Parathyroid adenoma (tissue), 2 donors: ENCODE measurements at regions not wholly inside any gene's neighbourhood (a gene's known extent, or its start where the extent isn't known, plus 50 kb on each side); places are given as distances from the start of the nearest gene placed in this dataset.

Source experiments
- H2AFZ ChIP-seq: fragments of 300-600 bp; sonication (generic); one replicate; pipeline ENCODE4 v1.7.0; 2017; ENCODE audit warnings: antibody characterized with exemption, mild to moderate bottlenecking
- H3K27ac ChIP-seq: fragments of 300-600 bp; sonication (generic); one replicate; pipeline ENCODE4 v1.7.0; 2017
- H3K27me3 ChIP-seq: fragments of 300-600 bp; sonication (generic); one replicate; pipeline ENCODE4 v1.7.0; 2017; ENCODE audit warnings: low read length; ENCODE audit not compliant: control insufficient read depth, insufficient read depth
- H3K36me3 ChIP-seq: fragments of 300-600 bp; sonication (generic); one replicate; pipeline ENCODE4 v1.7.0; 2017; ENCODE audit warnings: low read length; ENCODE audit not compliant: control insufficient read depth, insufficient read depth
- H3K4me1 ChIP-seq: fragments of 300-600 bp; sonication (generic); one replicate; pipeline ENCODE4 v1.7.0; 2017; ENCODE audit warnings: control low read depth
- H3K4me2 ChIP-seq: fragments of 300-600 bp; sonication (generic); one replicate; pipeline ENCODE4 v1.7.0; 2017; ENCODE audit warnings: low read length
- H3K4me3 ChIP-seq: fragments of 300-600 bp; sonication (generic); one replicate; pipeline ENCODE4 v1.7.0; 2017; ENCODE audit warnings: low read depth, low read length
- H3K79me2 ChIP-seq: fragments of 300-600 bp; sonication (generic); one replicate; pipeline ENCODE4 v1.7.0; 2017; ENCODE audit warnings: control low read depth
- H3K9ac ChIP-seq: fragments of 300-600 bp; sonication (generic); one replicate; pipeline ENCODE4 v1.7.0; 2017; ENCODE audit warnings: mild to moderate bottlenecking
- H3K9me3 ChIP-seq: fragments of 300-600 bp; sonication (generic); one replicate; pipeline ENCODE4 v1.7.0; 2017; ENCODE audit warnings: low read length; ENCODE audit not compliant: control insufficient read depth
- TF ChIP-seq, protein P1 (sequence below): fragments of 300-600 bp; sonication (generic); IDR thresholded peaks from one replicate; pipeline ENCODE4 v1.7.0; 2017; ENCODE audit warnings: antibody characterized with exemption, mild to moderate bottlenecking
- donor health status: primary hyperparathyroidism.

DNA sequence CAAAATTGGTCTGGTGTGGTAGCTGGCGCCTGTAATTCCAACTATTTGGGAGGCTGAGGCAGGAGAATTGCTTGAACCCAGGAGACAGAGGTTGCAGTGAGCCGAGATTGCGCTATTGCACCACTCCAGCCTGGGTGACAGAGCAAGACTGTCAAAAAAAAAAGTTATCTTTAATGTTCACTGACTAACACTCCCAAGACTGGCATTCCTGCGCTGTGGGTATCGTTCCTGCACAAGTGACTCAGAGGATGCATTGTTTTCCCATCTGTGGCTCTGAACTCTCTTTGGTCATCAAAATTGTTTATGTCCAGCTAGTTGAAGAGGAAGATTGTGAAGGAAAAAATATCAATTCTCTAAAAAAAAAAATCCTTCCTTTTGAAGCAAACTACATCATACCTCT, 539.0 kb downstream of the SOX11 start:
- Histone ChIP-seq H3K27me3 (no peaks in the 10 kb centered on the region), H3K79me2 (no peaks in the 10 kb centered on the region), H2AFZ (no peak overlapping the region), H3K4me1 (no peaks in the 10 kb centered on the region), H3K4me2 (no peak overlapping the region), H3K36me3 (no peaks in the 10 kb centered on the region), H3K4me3 (no peak overlapping the region), H3K9ac (no peak overlapping the region), H3K9me3 (no peaks in the 10 kb centered on the region), H3K27ac (no peak overlapping the region)
- TF ChIP-seq, protein P1, sequence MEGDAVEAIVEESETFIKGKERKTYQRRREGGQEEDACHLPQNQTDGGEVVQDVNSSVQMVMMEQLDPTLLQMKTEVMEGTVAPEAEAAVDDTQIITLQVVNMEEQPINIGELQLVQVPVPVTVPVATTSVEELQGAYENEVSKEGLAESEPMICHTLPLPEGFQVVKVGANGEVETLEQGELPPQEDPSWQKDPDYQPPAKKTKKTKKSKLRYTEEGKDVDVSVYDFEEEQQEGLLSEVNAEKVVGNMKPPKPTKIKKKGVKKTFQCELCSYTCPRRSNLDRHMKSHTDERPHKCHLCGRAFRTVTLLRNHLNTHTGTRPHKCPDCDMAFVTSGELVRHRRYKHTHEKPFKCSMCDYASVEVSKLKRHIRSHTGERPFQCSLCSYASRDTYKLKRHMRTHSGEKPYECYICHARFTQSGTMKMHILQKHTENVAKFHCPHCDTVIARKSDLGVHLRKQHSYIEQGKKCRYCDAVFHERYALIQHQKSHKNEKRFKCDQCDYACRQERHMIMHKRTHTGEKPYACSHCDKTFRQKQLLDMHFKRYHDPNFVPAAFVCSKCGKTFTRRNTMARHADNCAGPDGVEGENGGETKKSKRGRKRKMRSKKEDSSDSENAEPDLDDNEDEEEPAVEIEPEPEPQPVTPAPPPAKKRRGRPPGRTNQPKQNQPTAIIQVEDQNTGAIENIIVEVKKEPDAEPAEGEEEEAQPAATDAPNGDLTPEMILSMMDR: no peak

DNA sequence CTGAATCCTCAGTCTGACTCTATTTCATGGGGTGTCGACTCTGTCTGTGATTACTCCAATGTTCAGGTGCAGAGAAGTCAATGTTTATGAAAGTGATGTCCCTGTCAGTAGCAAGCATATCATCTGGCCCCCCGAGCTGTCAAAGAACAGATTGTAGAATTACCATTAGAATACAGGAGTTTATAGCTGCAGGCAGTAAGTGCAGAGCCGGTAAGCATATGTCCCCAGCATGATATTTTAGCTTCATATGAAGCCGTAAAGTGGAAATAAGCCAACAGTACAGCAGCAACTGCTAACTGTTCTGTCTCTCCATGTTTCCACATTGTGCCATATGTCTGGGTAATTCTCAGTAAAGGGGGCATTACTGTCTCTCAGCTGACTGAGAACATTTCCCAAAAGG, 541.8 kb downstream of the SOX11 start:
- Histone ChIP-seq H3K9ac (no peak overlapping the region), H3K4me2 (no peak overlapping the region), H3K27me3 (no peaks in the 10 kb centered on the region), H3K36me3 (no peaks in the 10 kb centered on the region), H3K9me3 (no peaks in the 10 kb centered on the region), H3K79me2 (no peaks in the 10 kb centered on the region), H3K27ac (no peak overlapping the region), H2AFZ (no peak overlapping the region), H3K4me1 (no peaks in the 10 kb centered on the region), H3K4me3 (no peak overlapping the region)
- TF ChIP-seq, protein P1: no peak

DNA sequence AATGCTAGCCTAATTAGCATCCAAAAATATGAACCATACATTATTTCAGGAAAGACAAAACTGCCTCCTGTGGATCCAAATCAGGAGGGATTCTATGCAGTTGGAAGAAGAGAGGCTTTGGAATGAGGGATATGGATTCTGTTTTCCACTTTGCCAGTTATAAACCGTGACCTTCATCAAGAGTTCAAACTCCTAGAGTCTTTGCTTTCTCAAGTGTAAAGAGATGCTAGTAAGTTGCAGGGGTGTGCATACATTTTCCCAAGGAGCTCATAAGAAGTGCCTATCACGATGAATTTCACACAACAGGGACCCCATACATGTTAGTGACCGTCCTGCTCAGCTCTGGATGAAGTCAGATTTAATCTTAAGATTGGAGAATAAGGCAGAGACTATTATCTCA, 542.5 kb downstream of the SOX11 start:
- H3K36me3 ChIP-seq: no peaks in the 10 kb centered on the region
- TF ChIP-seq, protein P1: no peak
- H3K27me3 ChIP-seq: no peaks in the 10 kb centered on the region
- no peaks in the 10 kb centered on the region for H3K4me1 ChIP-seq
- H3K27ac ChIP-seq: no peak overlapping the region
- H3K9ac ChIP-seq: no peak overlapping the region
- no peak overlapping the region for H2AFZ ChIP-seq
- H3K9me3 ChIP-seq: no peaks in the 10 kb centered on the region
- no peaks in the 10 kb centered on the region for H3K79me2 ChIP-seq
- no peak overlapping the region for H3K4me3 ChIP-seq
- no peak overlapping the region for H3K4me2 ChIP-seq

DNA sequence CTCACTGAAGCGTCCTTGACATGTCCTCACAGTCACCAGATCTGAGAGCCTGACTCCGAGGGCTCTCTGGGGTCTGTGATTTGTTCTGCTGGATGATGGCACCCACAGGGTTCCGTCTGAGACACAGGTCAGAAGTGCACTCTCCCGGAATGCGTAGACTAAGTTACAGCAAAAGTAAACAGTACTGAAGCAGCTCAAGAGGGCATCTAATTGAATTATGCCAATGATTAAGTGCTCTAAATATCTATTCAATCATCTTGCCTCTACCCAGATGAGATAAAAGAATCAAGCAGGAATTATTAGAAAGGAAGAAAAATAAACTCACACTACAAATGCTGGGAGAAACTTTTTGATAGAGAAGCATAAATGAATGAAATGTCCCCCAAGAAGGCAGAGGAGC, 544.1 kb downstream of the SOX11 start:
- no peak overlapping the region for H3K27ac ChIP-seq
- TF ChIP-seq, protein P1: no peak
- H2AFZ ChIP-seq: no peak overlapping the region
- no peaks in the 10 kb centered on the region for H3K9me3 ChIP-seq
- no peaks in the 10 kb centered on the region for H3K79me2 ChIP-seq
- no peaks in the 10 kb centered on the region for H3K4me1 ChIP-seq
- no peak overlapping the region for H3K4me2 ChIP-seq
- no peak overlapping the region for H3K9ac ChIP-seq
- no peaks in the 10 kb centered on the region for H3K27me3 ChIP-seq
- H3K36me3 ChIP-seq: no peaks in the 10 kb centered on the region
- H3K4me3 ChIP-seq: no peak overlapping the region

DNA sequence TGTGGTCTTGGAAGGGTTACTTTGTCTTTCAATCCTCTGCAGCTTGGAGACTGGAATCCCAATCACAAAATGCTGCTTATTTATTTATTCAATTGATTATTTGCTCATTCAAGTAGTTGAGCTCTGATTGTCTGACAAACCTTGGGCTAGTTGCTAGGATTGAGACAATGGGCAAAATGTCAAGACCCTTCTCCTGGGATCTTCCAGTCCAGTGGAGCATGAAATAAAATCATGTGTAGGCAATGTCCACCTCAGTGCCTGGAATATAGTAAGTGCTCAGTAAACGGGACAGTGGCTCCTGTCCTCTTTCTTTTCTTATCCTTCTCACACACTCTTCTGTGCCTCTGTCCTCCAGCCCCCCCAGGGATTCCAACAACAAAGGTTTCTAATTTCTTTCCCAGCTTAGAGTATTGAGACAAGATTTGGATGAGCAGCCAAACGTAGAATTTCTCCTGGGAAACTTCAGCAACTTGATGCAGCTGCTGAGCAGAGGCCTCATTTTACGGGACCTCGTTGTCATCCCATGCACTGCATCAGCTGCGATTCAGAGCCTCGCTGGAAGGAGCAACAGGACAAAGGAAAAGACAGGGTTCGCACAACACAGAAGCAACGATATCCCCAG, 545.0 kb downstream of the SOX11 start:
- Histone ChIP-seq H3K27ac (no peak overlapping the region), H2AFZ (no peak overlapping the region), H3K4me1 (no peaks in the 10 kb centered on the region), H3K4me2 (no peak overlapping the region), H3K36me3 (no peaks in the 10 kb centered on the region), H3K27me3 (no peaks in the 10 kb centered on the region), H3K4me3 (no peak overlapping the region), H3K79me2 (no peaks in the 10 kb centered on the region), H3K9me3 (no peaks in the 10 kb centered on the region), H3K9ac (no peak overlapping the region)
- TF ChIP-seq, protein P1: no peak
